ENCODE measurements at regions not wholly inside any gene's neighbourhood (a gene's known extent, or its start where the extent isn't known, plus 50 kb on each side); places are given as distances from the start of the nearest gene placed in this dataset.
"Not testable (repeated sequence)": the region's sequence is repeated elsewhere in the genome, so short reads cannot be mapped to it uniquely, and the experiment has no call there.

DNA sequence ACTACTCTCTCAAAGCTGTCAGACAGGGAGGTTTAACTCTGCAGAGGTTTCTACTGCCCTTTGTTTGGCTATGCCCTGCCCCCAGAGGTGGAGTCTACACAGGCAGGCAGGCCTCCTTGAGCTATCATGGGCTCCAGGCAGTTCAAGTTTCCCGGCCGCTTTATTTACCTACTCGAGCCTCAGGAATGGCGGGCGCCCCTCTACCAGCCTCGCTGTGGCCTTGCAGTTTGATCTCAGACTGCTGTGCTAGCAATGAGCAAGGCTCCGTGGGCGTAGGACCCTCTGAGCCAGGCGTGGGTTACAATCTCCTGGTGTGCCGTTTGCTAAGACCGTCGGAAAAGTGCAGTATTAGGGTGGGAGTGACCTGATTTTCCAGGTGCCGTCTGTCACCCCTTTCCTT is 124.3 kb downstream of the PTCHD1 start:
- 89 to 94% (median 94%) methylated on average over 13 of the region's 13 CpGs for WGBS, 3 donors
- H3K27me3 ChIP-seq (ENCODE audit: insufficient read depth in 3 of 3, low read length in 2 of 3); H3K4me3 ChIP-seq; DNase-seq; H3K9me3 ChIP-seq; H3K36me3 ChIP-seq (ENCODE audit: insufficient read depth in 1 of 2, low read depth in 1 of 2); intact Hi-C loops (cut with DNase I); ATAC-seq; H3K4me1 ChIP-seq; H3K27ac ChIP-seq: not testable (repeated sequence)

DNA sequence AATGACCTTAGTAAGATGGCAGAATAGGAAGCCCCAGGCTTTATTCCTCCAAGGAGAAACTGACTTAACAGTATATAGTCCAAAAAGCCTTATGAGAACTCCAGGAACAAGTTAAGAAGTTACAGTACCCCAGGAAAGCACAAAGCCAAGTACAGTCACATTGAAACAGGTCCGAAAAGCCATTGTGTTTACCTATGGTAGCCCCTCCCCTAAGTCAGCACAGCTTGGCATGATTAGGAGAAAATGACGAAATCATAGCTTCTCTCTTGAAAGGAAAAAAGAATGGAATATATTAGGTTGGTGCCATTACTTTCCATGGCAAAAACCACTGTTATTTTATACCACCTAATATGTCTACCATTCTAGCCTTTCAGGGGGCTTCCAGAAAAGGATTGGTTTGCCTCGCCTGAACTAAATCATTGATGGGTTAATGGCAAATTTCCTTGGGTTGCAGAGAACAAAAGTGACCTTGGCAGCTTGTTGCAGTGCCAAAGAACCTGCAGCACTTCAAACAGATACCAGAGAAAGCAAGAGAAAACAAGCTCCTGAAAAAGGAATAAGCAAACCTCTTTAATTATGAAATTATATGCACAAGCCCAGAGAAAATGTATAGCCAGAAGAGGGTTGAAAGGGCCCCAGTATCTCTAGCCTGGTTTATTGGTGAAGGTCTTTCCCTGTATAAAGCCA is 130.6 kb downstream of the PTCHD1 start:
- ATAC-seq (no peak), DNase-seq (no peak)
- Histone ChIP-seq H3K9me3 (peaks cover 41% of the 10 kb centered on the region), H3K27ac (no peak overlapping the region), H3K36me3 (ENCODE audit: insufficient read depth in 1 of 2, low read depth in 1 of 2) (no peaks in the 10 kb centered on the region), H3K4me3 (no peak overlapping the region), H3K4me1 (no peaks in the 10 kb centered on the region), H3K27me3 (ENCODE audit: insufficient read depth in 3 of 3, low read length in 2 of 3) (no peaks in the 10 kb centered on the region)
- intact Hi-C loops (cut with DNase I): no loop called here
- TF ChIP-seq, protein P1, sequence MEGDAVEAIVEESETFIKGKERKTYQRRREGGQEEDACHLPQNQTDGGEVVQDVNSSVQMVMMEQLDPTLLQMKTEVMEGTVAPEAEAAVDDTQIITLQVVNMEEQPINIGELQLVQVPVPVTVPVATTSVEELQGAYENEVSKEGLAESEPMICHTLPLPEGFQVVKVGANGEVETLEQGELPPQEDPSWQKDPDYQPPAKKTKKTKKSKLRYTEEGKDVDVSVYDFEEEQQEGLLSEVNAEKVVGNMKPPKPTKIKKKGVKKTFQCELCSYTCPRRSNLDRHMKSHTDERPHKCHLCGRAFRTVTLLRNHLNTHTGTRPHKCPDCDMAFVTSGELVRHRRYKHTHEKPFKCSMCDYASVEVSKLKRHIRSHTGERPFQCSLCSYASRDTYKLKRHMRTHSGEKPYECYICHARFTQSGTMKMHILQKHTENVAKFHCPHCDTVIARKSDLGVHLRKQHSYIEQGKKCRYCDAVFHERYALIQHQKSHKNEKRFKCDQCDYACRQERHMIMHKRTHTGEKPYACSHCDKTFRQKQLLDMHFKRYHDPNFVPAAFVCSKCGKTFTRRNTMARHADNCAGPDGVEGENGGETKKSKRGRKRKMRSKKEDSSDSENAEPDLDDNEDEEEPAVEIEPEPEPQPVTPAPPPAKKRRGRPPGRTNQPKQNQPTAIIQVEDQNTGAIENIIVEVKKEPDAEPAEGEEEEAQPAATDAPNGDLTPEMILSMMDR (IDR thresholded peaks at IDR 0.05): no peak
- WGBS, 3 donors: 69 to 85% (median 69%) methylated on average over 3 of the region's 3 CpGs

DNA sequence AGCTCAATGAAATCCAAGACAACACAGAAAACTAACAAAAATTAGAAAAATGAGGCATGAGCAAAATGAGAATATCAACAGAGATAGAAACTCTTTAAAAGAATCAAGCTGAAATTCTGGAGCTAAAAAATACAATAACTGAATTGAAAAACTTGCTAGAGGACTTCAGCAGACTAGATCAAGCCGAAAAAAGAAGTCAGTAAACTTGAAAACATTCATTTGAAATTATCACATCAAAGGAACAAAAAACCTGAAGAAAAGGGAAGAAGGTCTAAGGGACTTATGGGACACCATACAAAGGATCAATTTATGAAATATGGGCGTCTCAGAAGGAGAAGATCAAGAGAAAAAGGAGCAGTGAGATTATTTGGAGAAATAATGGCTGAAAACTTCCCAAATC is 131.3 kb downstream of the PTCHD1 start:
- Histone ChIP-seq H3K9me3 (peaks cover 41% of the 10 kb centered on the region), H3K27me3 (ENCODE audit: insufficient read depth in 3 of 3, low read length in 2 of 3) (no peaks in the 10 kb centered on the region), H3K4me3 (no peak overlapping the region), H3K36me3 (ENCODE audit: insufficient read depth in 1 of 2, low read depth in 1 of 2) (no peaks in the 10 kb centered on the region), H3K27ac (no peak overlapping the region), H3K4me1 (no peaks in the 10 kb centered on the region)
- intact Hi-C loops (cut with DNase I): no loop called here
- TF ChIP-seq, protein P1 (IDR thresholded peaks at IDR 0.05): no peak
- ATAC-seq (no peak), DNase-seq (no peak)
- WGBS, 3 donors: 42 to 65% (median 55%) methylated on average over 2 of the region's 2 CpGs

DNA sequence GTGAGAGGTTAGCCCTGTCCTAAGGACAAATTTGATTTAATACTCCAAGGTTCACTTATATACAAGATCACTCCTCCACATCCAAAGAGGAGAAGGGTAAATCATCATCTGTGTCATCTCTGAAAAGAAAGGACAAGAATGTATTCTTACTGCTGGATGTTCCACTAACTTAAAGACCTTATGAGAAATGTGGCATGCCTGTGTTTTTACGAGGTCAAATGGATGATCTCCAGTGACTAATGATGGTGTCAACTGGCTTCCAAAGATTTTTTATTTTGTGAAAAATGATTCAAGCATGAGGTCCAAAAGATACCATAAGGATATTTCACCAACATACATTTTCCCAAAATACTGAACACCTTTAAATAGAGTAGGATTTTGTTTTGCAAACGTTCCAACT is 143.4 kb downstream of the PTCHD1 start:
- 49 to 70% (median 67%) methylated on average over 2 of the region's 2 CpGs for WGBS, 3 donors
- Histone ChIP-seq H3K36me3 (ENCODE audit: insufficient read depth in 1 of 2, low read depth in 1 of 2) (no peaks in the 10 kb centered on the region), H3K4me1 (no peaks in the 10 kb centered on the region)

DNA sequence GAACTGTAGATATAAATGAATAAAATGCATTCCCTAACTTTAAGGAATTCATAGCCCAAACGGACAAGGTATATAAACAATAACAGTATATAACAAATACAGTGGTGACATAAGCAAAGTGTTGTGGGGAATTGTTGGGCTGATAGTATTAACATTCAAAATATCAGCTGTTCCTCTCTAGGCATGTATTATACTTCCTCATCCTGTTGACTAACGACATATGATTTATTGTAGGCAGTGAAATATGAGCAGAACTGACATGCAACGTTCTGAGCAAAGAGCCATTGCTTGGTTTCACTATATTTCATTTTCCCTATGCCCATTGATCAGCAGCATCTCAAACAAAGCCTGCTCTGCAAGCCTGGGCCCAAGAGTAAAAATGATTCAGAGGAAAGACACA is 143.9 kb downstream of the PTCHD1 start:
- Histone ChIP-seq H3K4me1 (no peaks in the 10 kb centered on the region), H3K36me3 (ENCODE audit: insufficient read depth in 1 of 2, low read depth in 1 of 2) (no peaks in the 10 kb centered on the region), H3K27ac (no peak overlapping the region), H3K4me3 (no peak overlapping the region), H3K27me3 (ENCODE audit: insufficient read depth in 3 of 3, low read length in 2 of 3) (no peaks in the 10 kb centered on the region), H3K9me3 (peaks cover 6% of the 10 kb centered on the region)
- TF ChIP-seq, protein P1 (IDR thresholded peaks at IDR 0.05): no peak
- no peak for ATAC-seq
- WGBS, 3 donors: 36 to 40% (median 39%) methylated on average over 3 of the region's 3 CpGs
- no peak for DNase-seq
- intact Hi-C loops (cut with DNase I): no loop called here

More for the DNA sequence above, 143.4 kb downstream of the PTCHD1 start:
- intact Hi-C loops (cut with DNase I): no loop called here
- no peak for ATAC-seq
- no peaks in the 10 kb centered on the region for H3K27me3 ChIP-seq (ENCODE audit: insufficient read depth in 3 of 3, low read length in 2 of 3)
- TF ChIP-seq, protein P1 (IDR thresholded peaks at IDR 0.05): no peak
- H3K27ac ChIP-seq: no peak overlapping the region
- peaks cover 6% of the 10 kb centered on the region for H3K9me3 ChIP-seq
- no peak for DNase-seq
- no peak overlapping the region for H3K4me3 ChIP-seq

All from psoas muscle (tissue), 7 donors.